ENCODE measurements at regions not wholly inside any gene's neighbourhood (a gene's known extent, or its start where the extent isn't known, plus 50 kb on each side); places are given as distances from the start of the nearest gene placed in this dataset.

DNA sequence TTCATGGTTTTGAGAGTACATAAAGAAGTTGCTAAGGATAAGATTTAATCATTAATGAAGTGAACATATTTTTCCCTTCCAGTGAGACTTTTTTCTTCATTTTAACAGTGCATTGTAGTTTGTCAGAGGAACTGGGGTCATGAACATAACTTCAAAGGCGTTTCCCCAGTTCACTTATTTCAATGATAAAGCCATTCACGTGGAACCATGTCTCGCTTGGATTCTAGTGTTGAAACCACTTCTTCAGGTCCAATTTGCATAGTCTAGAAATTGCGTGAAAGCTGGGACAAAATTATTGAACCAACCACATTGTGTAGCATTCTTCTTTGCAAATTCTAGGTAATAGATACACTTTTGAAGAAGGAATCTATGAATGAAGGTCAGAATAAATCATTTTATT, 197.0 kb downstream of the CLIC5 start:
- TF ChIP-seq, protein P1, sequence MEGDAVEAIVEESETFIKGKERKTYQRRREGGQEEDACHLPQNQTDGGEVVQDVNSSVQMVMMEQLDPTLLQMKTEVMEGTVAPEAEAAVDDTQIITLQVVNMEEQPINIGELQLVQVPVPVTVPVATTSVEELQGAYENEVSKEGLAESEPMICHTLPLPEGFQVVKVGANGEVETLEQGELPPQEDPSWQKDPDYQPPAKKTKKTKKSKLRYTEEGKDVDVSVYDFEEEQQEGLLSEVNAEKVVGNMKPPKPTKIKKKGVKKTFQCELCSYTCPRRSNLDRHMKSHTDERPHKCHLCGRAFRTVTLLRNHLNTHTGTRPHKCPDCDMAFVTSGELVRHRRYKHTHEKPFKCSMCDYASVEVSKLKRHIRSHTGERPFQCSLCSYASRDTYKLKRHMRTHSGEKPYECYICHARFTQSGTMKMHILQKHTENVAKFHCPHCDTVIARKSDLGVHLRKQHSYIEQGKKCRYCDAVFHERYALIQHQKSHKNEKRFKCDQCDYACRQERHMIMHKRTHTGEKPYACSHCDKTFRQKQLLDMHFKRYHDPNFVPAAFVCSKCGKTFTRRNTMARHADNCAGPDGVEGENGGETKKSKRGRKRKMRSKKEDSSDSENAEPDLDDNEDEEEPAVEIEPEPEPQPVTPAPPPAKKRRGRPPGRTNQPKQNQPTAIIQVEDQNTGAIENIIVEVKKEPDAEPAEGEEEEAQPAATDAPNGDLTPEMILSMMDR (IDR thresholded peaks at IDR 0.05), result no peak
- TF ChIP-seq POLR2A (IDR thresholded peaks at IDR 0.05), result no peak
- WGBS, 2 donors, result 90 to 93% methylated on average over 4 of the region's 4 CpGs
- intact Hi-C loops (cut with DNase I; ENCODE audit: low total_unique reads), result no loop called here
- no peak for DNase-seq (ENCODE audit: low spot score in 2 of 2)
- H3K4me3 ChIP-seq (ENCODE audit: low read depth, poor library complexity, severe bottlenecking), result no peak overlapping the region

DNA sequence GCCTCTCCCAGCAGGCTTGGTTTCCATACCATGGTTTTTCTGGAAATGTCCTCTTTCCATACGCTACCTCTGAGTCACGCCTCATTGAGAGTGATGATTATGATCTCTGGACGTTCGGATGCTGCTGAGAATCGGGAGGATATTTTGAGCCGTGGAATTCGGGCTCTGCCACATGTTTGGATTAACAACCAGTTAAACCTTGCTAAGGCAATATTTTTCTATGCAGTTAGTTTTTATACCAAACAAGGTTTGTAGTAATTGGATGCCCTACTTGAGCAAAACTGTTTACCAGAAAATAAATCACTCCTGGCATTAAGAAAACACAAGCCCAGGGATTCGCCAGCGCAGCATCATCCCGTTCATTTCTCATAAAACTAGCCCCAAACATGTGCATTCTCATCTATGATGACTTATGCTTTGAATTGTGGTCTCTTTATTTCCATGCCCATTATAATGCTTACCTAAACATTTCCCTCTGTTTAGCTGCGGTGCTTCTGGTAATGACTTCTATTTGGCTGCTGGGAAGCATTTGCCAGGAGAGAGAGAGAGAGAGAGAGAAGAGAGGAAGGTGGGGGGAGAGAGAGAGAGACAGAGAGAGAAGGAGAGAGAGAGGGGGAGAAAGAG, 198.9 kb downstream of the CLIC5 start:
- H3K4me3 ChIP-seq (ENCODE audit: low read depth, poor library complexity, severe bottlenecking), result no peak overlapping the region
- no peak for TF ChIP-seq POLR2A (IDR thresholded peaks at IDR 0.05)
- TF ChIP-seq, protein P1 (IDR thresholded peaks at IDR 0.05), result no peak
- intact Hi-C loops (cut with DNase I; ENCODE audit: low total_unique reads), result no loop called here
- 70 to 82% methylated on average over 11 of the region's 11 CpGs for WGBS, 2 donors
- no peak for DNase-seq (ENCODE audit: low spot score in 2 of 2)

DNA sequence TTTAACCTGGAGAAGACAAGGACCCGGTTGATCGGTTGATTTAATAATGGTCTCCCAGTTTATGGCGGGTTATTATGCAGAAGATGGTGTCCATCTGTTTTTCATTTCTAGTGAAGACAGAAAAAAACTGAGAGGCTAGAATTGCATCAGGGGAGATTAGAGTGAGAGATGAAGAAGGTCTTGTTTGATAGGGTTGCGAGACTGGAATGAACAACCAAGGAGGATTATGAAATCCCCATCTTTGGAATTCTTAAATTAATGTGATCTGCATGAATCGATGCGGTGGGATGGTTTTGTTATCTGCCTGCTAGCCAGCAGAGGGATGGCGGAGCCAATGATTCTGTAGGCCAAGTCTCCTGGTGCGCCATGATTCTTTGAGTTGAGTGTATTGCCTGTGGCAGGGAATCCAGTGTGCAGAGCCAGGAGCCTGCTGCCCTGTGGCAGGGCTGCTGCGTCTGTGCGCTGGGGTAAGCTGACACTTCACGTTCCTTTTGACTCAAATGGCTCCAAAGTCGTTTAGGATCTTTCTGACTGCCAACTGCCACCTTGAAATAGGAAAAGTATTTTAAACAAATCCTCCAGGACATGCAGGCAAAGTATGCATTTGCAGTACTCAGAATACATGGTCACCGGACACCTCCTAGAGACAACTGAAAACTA, 200.1 kb downstream of the CLIC5 start:
- 68 to 74% methylated on average over 13 of the region's 13 CpGs for WGBS, 2 donors
- TF ChIP-seq POLR2A (IDR thresholded peaks at IDR 0.05), result no peak
- TF ChIP-seq, protein P1 (IDR thresholded peaks at IDR 0.05), result no peak
- H3K4me3 ChIP-seq (ENCODE audit: low read depth, poor library complexity, severe bottlenecking), result no peak overlapping the region
- no peak for DNase-seq (ENCODE audit: low spot score in 2 of 2)
- intact Hi-C loops (cut with DNase I; ENCODE audit: low total_unique reads), result no loop called here

DNA sequence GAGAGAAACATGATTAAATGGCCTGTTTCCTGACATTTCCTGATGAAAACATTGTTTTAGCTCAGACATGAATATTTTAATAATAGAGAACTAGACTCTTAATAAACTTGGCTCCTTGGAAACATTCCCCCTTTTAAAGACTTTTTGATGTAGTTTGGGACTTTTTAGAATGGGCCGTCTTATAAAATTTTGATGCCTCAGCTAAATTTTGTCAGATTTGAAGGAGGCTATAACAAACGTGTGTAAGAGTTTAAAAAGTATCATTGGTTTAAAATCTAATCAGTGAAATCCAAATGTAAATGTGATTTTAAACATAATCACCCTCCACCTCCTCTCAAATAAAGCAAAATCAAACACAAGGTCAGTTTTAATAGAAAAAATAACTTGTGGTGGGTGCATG, 200.9 kb downstream of the CLIC5 start:
- TF ChIP-seq POLR2A (IDR thresholded peaks at IDR 0.05), result no peak
- TF ChIP-seq, protein P1 (IDR thresholded peaks at IDR 0.05), result no peak
- H3K4me3 ChIP-seq (ENCODE audit: low read depth, poor library complexity, severe bottlenecking), result no peak overlapping the region
- intact Hi-C loops (cut with DNase I; ENCODE audit: low total_unique reads), result no loop called here
- DNase-seq (ENCODE audit: low spot score in 2 of 2), result no peak
- WGBS, 2 donors, result 56 to 60% methylated on average over 2 of the region's 2 CpGs

DNA sequence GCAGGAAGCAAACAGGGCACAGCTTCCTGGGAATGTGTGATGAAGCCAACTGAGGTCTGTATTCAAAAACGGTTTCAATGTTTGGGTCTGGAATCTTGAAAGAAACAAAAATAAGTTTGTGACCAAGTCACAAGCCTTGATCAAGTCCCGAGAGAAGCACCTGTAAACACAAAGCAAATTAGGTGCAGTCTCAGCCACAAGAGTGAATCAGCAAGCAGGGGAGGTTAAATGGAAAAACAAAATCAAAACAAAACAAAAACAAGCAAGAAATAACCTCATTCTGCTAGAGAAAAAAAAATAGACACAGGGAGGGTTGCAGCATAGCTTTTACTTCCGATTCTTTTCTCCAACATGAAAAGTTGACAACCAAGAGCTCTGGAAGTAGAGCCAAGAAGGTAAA, 201.7 kb downstream of the CLIC5 start:
- TF ChIP-seq POLR2A (IDR thresholded peaks at IDR 0.05), result no peak
- DNase-seq (ENCODE audit: low spot score in 2 of 2), result no peak
- 57% methylated on average over 3 of the region's 3 CpGs for whole genome bisulfite sequencing, 2 donors
- intact Hi-C loops (cut with DNase I; ENCODE audit: low total_unique reads), result no loop called here
- no peak overlapping the region for H3K4me3 ChIP-seq (ENCODE audit: low read depth, poor library complexity, severe bottlenecking)

DNA sequence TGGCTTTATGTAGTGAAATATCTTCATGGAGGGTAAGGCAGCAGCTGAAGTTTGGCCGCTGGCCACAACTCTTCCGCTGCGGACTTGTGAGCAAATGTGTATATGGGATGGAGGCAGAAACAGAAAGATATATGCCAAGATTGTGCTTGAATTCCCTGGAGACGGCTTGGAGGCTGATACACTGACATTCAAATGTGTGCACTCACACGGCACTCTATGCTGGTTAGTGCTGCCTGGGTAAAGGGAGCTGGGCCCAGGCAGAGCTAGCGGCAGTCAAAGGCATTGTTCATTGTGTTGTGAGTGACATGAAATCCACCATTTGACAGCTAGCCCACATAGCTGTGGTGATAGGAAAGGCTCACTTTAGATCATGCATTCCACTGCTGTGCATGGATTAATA, 202.7 kb downstream of the CLIC5 start:
- no peak for DNase-seq (ENCODE audit: low spot score in 2 of 2)
- TF ChIP-seq, protein P1 (IDR thresholded peaks at IDR 0.05), result no peak
- TF ChIP-seq POLR2A (IDR thresholded peaks at IDR 0.05), result no peak
- H3K4me3 ChIP-seq (ENCODE audit: low read depth, poor library complexity, severe bottlenecking), result no peak overlapping the region
- intact Hi-C loops (cut with DNase I; ENCODE audit: low total_unique reads), result no loop called here
- WGBS, 2 donors, result 68 to 76% methylated on average over 6 of the region's 6 CpGs

Data from lower leg skin (tissue), 4 donors.